ENCODE measurements at regions not wholly inside any gene's neighbourhood (a gene's known extent, or its start where the extent isn't known, plus 50 kb on each side); places are given as distances from the start of the nearest gene placed in this dataset.

DNA sequence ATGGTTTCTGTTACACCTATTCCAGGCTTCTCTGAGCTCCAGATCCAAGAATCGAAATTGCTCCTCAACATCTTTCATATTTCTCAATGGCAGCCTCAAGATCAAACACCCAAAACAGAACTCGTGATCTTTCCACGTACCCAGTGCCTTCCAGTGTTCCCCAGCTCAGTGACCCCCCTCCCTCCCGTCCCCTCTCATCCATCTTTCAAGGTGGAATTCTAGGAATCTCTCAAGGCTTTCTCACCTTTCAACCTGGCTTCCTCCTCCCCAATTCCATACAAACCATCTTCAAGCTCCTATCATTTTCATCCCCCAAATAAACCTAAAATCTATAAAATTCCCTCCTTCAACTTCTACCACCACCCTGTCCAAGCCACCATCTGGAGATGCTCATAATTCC lies 615.3 kb downstream of the BNC2 start:
- TF ChIP-seq, protein P1, sequence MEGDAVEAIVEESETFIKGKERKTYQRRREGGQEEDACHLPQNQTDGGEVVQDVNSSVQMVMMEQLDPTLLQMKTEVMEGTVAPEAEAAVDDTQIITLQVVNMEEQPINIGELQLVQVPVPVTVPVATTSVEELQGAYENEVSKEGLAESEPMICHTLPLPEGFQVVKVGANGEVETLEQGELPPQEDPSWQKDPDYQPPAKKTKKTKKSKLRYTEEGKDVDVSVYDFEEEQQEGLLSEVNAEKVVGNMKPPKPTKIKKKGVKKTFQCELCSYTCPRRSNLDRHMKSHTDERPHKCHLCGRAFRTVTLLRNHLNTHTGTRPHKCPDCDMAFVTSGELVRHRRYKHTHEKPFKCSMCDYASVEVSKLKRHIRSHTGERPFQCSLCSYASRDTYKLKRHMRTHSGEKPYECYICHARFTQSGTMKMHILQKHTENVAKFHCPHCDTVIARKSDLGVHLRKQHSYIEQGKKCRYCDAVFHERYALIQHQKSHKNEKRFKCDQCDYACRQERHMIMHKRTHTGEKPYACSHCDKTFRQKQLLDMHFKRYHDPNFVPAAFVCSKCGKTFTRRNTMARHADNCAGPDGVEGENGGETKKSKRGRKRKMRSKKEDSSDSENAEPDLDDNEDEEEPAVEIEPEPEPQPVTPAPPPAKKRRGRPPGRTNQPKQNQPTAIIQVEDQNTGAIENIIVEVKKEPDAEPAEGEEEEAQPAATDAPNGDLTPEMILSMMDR (IDR thresholded peaks at IDR 0.05), result no peak
- no peak for TF ChIP-seq EZH2 (IDR thresholded peaks at IDR 0.05)
